Vagina (tissue), 2 donors: ENCODE measurements at regions not wholly inside any gene's neighbourhood (a gene's known extent, or its start where the extent isn't known, plus 50 kb on each side); places are given as distances from the start of the nearest gene placed in this dataset.

Source experiments
- DNase-seq, 2 donors: peaks; one replicate each; pipeline ENCODE4 v3.0.0-alpha.2; 2017; ENCODE audit errors: extremely low spot score in 2 of 2
- H3K27ac ChIP-seq: fragments of 200-600 bp; sonication (generic); one replicate; pipeline ENCODE4 v1.5.1; 2019
- H3K27me3 ChIP-seq: fragments of 200-600 bp; sonication (generic); one replicate; pipeline ENCODE4 v1.5.1; 2019
- H3K36me3 ChIP-seq, 2 donors: fragments of 200-600 bp; sonication (generic); one replicate each; pipeline ENCODE4 v1.5.1; 2017 to 2019
- H3K4me1 ChIP-seq: fragments of 200-600 bp; sonication (generic); one replicate; pipeline ENCODE4 v1.5.1; 2019
- H3K4me3 ChIP-seq, 2 donors: fragments of 200-600 bp; sonication (generic); 1 replicate in 1 of 2; 2 replicates in 1 of 2; pipeline ENCODE4 v1.5.1; 2016 to 2019
- H3K9me3 ChIP-seq: fragments of 200-600 bp; sonication (generic); one replicate; pipeline ENCODE4 v1.5.1; 2019
- POLR2A ChIP-seq, 2 donors: fragments of 450-650 bp; IDR thresholded peaks; one replicate each; pipeline ENCODE4 v1.6.1; 2017; ENCODE audit warnings: antibody characterized with exemption in 2 of 2, mild to moderate bottlenecking in 2 of 2, moderate library complexity in 2 of 2
- POLR2AphosphoS5 ChIP-seq, 2 donors: sonication (generic); formaldehyde crosslinking; IDR thresholded peaks; one replicate each; pipeline ENCODE4 v1.9.0; 2017; ENCODE audit warnings: antibody characterized with exemption in 2 of 2, mild to moderate bottlenecking in 2 of 2, low read depth in 1 of 2; ENCODE audit not compliant: insufficient read depth in 1 of 2
- intact Hi-C: fragments of 100-400 bp; cut with DNase I; formaldehyde crosslinking; loops from one replicate; pipeline ENCODE4 v1.15.1; 2023
- TF ChIP-seq, protein P1 (sequence below), 3 experiments: fragments of 450-650 bp in 2 of 3; fragments of 200-600 bp in 1 of 3; sonication (generic) in 1 of 3; IDR thresholded peaks; one replicate each; pipeline ENCODE4 v1.5.1; 2017 to 2019; ENCODE audit warnings: antibody characterized with exemption in 3 of 3, mild to moderate bottlenecking in 2 of 3, moderate library complexity in 2 of 3

DNA sequence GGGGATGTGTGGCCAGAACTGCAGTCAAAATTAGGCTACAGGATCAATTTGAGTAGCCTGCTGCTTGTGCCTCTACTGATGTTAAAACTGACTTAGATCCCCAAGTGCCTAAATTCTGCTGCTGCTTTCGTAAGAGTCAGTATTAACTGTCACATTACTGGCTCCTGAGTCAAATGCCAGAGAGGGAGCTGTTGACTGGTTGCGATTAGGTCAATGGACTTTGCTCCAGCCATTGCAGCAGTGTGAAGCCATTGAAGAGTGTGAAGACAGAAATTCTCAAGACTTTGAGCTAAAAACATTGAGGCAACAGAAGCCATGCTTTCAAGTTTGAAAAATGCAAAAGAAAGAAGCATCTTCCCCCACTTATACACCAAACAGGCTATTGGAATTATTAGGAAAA lies 151.1 kb upstream of the MITF start:
- no peak overlapping the region for H3K27ac ChIP-seq
- H3K27me3 ChIP-seq: no peaks in the 10 kb centered on the region
- H3K4me1 ChIP-seq: no peaks in the 10 kb centered on the region
- H3K4me3 ChIP-seq: no peak overlapping the region
- intact Hi-C loops: no loop called here
- DNase-seq: no peak
- H3K9me3 ChIP-seq: no peaks in the 10 kb centered on the region
- TF ChIP-seq POLR2A (IDR thresholded peaks at IDR 0.05) (no peak), POLR2AphosphoS5 (IDR thresholded peaks at IDR 0.05; ENCODE audit: insufficient read depth in 1 of 2, low read depth in 1 of 2) (no peak)
- TF ChIP-seq, protein P1, sequence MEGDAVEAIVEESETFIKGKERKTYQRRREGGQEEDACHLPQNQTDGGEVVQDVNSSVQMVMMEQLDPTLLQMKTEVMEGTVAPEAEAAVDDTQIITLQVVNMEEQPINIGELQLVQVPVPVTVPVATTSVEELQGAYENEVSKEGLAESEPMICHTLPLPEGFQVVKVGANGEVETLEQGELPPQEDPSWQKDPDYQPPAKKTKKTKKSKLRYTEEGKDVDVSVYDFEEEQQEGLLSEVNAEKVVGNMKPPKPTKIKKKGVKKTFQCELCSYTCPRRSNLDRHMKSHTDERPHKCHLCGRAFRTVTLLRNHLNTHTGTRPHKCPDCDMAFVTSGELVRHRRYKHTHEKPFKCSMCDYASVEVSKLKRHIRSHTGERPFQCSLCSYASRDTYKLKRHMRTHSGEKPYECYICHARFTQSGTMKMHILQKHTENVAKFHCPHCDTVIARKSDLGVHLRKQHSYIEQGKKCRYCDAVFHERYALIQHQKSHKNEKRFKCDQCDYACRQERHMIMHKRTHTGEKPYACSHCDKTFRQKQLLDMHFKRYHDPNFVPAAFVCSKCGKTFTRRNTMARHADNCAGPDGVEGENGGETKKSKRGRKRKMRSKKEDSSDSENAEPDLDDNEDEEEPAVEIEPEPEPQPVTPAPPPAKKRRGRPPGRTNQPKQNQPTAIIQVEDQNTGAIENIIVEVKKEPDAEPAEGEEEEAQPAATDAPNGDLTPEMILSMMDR (IDR thresholded peaks at IDR 0.05): no peak
- no peaks in the 10 kb centered on the region for H3K36me3 ChIP-seq

DNA sequence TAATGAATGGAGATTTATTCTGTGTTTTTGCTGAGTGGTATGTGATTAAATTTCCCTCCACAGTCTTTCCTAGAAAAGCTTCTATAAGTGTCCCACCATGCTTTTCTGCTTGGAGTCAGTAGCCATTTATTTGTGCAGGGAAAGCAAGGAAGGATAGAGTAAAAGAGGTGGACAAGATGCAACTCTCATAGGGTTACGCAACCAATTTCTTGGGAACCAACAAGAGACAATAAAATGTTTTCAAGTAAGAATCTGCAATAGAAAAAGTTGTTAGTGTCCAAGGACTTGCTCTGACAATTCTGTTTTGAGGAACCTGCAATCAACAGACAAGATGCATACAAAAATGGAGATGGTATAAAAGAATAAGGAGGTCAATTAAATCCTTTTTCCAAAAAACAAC lies 153.8 kb upstream of the MITF start:
- Histone ChIP-seq H3K27me3 (no peaks in the 10 kb centered on the region), H3K4me1 (no peaks in the 10 kb centered on the region), H3K27ac (no peak overlapping the region), H3K9me3 (no peaks in the 10 kb centered on the region), H3K36me3 (no peaks in the 10 kb centered on the region), H3K4me3 (no peak overlapping the region)
- intact Hi-C loops: no loop called here
- DNase-seq: no peak
- TF ChIP-seq POLR2AphosphoS5 (IDR thresholded peaks at IDR 0.05; ENCODE audit: insufficient read depth in 1 of 2, low read depth in 1 of 2) (no peak), POLR2A (IDR thresholded peaks at IDR 0.05) (no peak)
- TF ChIP-seq, protein P1 (IDR thresholded peaks at IDR 0.05): no peak

DNA sequence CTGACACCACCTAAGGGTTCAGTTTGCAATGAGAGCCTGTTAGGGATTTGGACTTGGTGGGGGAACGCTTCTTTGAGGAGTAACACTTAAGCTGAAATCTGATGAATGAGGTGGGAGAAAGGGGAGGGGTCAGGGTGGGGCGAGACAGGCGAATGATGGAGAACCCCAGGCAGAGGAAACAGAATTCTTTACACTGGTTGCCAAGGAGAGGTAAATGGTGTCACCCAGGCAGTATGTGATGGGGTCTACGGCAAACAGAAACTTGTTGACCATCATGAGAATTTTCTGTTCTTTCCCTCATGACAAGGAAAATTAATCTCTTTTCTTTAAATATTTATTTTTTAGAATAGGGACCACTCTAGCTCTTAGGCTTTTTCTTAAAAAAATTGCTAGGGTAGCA lies 157.2 kb upstream of the MITF start:
- no peaks in the 10 kb centered on the region for H3K4me1 ChIP-seq
- no peaks in the 10 kb centered on the region for H3K9me3 ChIP-seq
- intact Hi-C loops: no loop called here
- no peak overlapping the region for H3K27ac ChIP-seq
- no peaks in the 10 kb centered on the region for H3K36me3 ChIP-seq
- H3K27me3 ChIP-seq: no peaks in the 10 kb centered on the region
- DNase-seq: no peak
- H3K4me3 ChIP-seq: no peak overlapping the region
- TF ChIP-seq POLR2AphosphoS5 (IDR thresholded peaks at IDR 0.05; ENCODE audit: insufficient read depth in 1 of 2, low read depth in 1 of 2) (no peak), POLR2A (IDR thresholded peaks at IDR 0.05) (no peak)
- TF ChIP-seq, protein P1 (IDR thresholded peaks at IDR 0.05): no peak

GRCh38 chr3:69579306-69580041 lies 159.8 kb upstream of the MITF start:
- Histone ChIP-seq H3K27me3 (no peaks in the 10 kb centered on the region), H3K4me3 (no peak overlapping the region), H3K27ac (no peak overlapping the region), H3K9me3 (no peaks in the 10 kb centered on the region), H3K36me3 (no peaks in the 10 kb centered on the region), H3K4me1 (no peaks in the 10 kb centered on the region)
- TF ChIP-seq POLR2A (IDR thresholded peaks at IDR 0.05) (no peak), POLR2AphosphoS5 (IDR thresholded peaks at IDR 0.05; ENCODE audit: insufficient read depth in 1 of 2, low read depth in 1 of 2) (no peak)
- TF ChIP-seq, protein P1 (IDR thresholded peaks at IDR 0.05): no peak
- DNase-seq: no peak
- intact Hi-C loops: no loop called here

- H3K27ac ChIP-seq: no peak overlapping the region
- TF ChIP-seq, protein P1 (IDR thresholded peaks at IDR 0.05): no peak
- TF ChIP-seq POLR2A (IDR thresholded peaks at IDR 0.05): no peak
- TF ChIP-seq POLR2AphosphoS5 (IDR thresholded peaks at IDR 0.05; ENCODE audit: insufficient read depth in 1 of 2, low read depth in 1 of 2): no peak
- H3K27me3 ChIP-seq: no peaks in the 10 kb centered on the region
- no peaks in the 10 kb centered on the region for H3K4me1 ChIP-seq
- no peaks in the 10 kb centered on the region for H3K9me3 ChIP-seq
- no peaks in the 10 kb centered on the region for H3K36me3 ChIP-seq
- intact Hi-C loops: no loop called here
- no peak overlapping the region for H3K4me3 ChIP-seq
- no peak for DNase-seq
These were observed 169.7 kb upstream of the MITF start for GRCh38 chr3:69569520-69569919.
